HG02798 (cell line): ENCODE measurements at regions not wholly inside any gene's neighbourhood (a gene's known extent, or its start where the extent isn't known, plus 50 kb on each side); places are given as distances from the start of the nearest gene placed in this dataset.
"Not testable (repeated sequence)": the region's sequence is repeated elsewhere in the genome, so short reads cannot be mapped to it uniquely, and the experiment has no call there.

Experiments
- ATAC-seq: cut with Tn5 transposase; IDR thresholded peaks from one replicate; pipeline ENCODE4 v1.9.1; 2021; ENCODE audit warnings: mild to moderate bottlenecking; ENCODE audit not compliant: unreplicated experiment, poor library complexity

- ATAC-seq, result no peak
These were observed 507.6 kb downstream of the PCNX1 start for GRCh38 chr14:71414631-71415403.

DNA sequence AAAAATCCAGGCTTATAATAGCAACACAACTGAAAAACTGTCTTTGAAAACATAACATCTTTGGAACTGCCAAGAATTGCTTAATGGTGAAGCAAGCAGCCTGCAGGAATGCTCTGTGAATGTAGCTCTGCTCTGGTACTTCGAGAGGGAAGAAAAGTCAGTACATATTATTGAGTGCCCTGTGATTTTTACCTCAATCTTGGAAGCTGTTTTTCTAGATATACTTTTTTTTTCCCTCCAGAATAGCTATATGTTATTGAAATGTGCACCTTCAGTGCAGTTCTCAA lies 508.1 kb downstream of the PCNX1 start:
- no peak for ATAC-seq

DNA sequence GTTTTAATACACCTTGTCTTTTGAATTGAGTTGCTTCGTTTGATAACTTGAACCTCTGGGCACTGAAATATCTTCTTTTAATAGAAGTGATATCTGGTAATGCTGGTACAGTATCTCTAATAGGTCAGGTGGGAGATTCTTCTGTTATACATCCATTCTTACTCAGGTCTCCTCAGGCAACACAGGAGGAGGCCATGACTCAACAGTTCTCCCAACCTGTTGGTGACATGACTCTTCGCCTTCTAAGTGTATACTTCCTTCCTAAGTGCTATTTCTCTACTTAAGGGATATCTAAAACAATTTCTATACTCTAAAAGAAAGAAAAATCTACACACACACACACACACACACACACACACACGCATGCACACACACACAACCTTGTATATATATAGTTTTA lies 509.1 kb downstream of the PCNX1 start:
- ATAC-seq, result no peak

DNA sequence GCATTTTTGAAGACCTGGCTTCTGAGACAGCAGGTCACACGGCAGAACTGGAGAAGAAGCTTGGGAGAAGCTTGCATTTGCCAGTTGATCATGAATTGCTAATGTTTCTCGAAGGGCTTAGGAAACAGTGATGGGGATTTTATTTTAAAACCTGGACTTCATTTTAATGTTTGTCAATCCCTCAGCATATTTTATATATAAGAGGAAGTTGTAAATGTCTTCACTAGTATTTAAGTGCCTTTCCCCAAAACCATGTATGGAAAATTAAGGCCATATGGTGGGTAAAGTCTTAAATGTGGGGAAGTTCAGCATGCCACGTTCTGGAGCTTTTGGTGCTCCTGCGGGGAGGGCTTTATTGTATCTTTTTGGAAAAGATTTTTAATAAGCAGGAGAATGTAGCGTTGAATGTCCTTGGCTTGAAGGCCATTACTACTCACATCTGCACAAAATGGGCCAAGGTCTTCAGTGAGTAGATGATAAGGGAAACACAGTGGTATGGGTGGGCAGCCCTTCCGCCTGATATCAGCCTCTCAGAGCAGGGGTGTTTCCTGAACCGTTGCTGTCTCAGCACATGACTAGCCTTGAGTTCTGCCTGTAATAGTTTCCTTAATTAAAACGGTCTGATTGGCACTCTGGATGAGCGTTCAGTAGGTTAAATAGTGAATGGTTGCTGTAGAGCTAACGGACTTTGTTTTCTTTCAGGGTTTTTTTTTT lies 511.4 kb downstream of the PCNX1 start:
- no peak for ATAC-seq

DNA sequence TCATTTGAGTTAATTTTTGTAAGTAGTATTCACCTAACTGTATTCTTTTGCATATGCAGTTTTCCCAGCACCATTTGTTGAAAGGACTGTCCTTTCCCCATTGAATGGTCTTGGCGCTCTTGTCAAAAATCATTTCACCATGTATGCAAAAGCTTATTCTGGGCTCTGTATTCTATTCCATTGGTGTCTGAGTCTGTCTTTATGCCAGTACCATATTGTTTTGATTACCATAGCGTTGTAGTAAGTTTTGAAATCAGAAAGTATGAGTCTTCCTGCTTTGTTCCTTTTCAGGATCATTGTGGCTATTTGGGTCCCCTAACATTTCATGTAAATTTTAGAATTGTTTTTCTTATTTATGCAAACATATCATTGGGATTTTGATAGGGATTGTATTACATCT lies 508.7 kb upstream of the RGS6 start:
- ATAC-seq, result no peak

- ATAC-seq, result no peak
These were observed 507.3 kb upstream of the RGS6 start for GRCh38 chr14:71424941-71425340.

- no peak for ATAC-seq
These were observed 506.2 kb upstream of the RGS6 start for GRCh38 chr14:71426001-71426400.

DNA sequence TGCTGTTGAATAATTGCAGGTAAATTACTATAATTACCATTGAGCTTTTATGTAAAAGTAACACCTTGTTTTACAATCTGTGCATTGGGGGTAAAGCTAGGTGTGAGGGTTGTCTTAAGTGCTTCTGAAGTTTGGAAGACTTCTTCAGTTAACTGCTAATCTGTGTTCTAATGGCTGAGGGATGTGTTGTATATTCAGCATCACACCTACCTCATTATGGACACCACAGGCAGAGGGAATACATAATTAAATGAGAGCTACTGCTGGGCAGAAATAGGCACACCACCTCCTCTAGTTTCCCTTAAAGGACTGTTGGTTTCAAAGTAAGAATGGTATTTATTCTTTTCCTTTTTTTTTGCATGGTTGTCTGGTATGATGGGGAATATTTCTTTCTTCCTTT lies 502.3 kb upstream of the RGS6 start:
- ATAC-seq, result no peak

DNA sequence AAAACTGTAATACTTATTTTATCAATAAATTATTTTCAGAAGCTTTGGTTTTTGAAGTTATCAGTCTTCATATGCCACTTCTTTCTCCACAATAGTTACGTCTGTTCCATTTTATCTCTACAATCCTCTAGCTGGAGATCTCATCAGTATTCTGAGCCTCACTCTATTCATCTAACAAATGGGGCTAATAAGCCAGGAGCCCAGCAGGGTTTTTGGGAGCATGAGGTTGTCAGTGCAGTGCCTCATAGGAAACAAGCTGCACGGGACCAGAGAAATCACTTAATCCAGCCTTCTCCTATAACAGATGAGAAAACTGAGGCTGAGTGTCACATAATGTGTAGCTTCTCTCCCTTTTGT lies 501.9 kb upstream of the RGS6 start:
- no peak for ATAC-seq

GRCh38 chr14:71430678-71431376 lies 501.4 kb upstream of the RGS6 start:
- peak; percentile 60 for ATAC-seq

DNA sequence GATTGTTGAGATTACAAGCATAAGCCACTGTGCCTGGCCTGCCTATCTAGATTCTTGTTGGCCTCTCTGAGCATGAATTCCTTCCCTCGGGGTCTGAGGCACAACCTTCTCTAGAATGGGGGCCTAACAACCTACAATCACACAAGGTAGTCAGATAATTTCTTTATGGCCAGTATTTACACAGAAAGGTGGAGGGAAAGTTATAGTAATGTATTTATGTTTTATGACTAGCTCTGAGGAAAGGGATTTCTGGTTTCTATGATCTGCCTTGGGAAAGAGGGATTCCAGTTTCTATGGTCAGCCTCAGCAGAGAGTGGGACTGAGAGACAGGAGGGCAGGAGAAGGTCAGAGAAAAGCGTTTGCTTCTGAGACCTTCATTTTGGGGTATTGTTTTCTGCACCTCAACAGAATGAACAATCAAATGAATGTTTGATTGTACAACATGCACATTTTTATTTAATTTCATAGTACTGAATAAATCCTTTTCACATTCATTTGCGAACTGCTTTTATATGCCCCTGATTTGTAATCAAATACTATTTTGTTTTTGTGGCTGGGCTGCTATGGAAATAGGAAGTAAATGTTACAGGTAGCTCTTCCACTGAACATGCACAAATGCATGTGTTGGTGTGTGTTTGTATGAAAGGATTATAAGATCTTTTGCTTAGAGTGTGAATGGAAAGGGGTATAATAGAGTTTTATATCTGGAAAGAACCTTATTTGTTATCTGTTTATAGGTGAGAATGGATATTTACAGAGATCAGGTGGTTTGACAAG lies 499.7 kb upstream of the RGS6 start:
- ATAC-seq, result no peak

GRCh38 chr14:71433303-71433702 lies 498.9 kb upstream of the RGS6 start:
- no peak for ATAC-seq

DNA sequence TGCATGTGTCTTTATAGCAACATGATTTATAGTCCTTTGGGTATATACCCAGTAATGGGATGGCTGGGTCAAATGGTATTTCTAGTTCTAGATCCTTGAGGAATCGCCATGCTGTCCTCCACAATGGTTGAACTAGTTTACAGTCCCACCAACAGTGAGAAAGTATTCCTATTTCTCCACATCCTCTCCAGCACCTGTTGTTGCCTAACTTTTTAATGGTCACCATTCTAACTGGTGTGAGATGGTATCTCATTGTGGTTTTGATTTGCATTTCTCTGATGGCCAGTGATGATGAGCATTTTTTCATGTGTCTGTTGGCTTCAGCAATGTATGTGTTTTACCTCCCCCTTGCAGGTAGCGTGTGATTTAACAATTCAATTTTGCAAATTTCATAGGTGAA lies 496.6 kb upstream of the RGS6 start:
- not testable (repeated sequence) for ATAC-seq

DNA sequence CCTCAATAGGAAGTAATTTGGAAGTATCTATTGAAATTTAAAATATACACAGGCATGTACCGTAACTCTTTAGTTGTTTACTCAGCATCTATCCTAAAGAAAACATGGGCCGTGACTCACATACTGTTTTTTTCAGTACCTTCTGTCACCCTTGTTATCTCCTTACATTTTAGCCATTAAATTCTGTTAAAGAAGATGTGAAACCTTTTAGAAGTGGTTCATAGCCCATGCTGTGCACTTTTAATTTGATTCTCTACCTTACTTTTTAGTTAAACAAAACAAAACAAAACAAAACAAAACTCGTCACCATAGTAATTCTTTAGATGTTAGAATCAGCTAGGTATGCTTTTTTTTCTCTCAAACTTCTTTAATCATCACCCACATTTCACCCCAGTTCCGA lies 494.4 kb upstream of the RGS6 start:
- no peak for ATAC-seq

DNA sequence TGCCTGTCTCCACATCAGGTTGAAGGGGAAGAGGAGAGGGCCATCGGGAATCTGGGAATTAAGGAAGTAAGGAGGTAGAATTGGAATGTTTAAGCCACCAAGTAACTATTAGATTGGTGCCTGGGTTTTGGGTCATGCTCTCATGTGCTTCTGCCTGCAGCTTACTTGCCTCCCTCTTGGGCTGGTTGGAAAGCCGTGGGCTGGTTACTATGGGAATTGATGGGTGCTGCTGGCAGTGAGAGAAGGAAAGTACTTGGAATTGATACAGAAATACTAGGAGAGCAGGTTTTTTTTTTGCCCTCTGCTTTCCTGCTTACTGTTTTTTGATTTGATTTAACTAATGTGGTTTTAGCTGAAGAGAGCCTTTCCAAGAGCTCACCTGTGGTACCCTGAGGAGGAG lies 493.5 kb upstream of the RGS6 start:
- ATAC-seq, result no peak

- ATAC-seq, result no peak
These were observed 491.1 kb upstream of the RGS6 start for GRCh38 chr14:71441126-71441525.

DNA sequence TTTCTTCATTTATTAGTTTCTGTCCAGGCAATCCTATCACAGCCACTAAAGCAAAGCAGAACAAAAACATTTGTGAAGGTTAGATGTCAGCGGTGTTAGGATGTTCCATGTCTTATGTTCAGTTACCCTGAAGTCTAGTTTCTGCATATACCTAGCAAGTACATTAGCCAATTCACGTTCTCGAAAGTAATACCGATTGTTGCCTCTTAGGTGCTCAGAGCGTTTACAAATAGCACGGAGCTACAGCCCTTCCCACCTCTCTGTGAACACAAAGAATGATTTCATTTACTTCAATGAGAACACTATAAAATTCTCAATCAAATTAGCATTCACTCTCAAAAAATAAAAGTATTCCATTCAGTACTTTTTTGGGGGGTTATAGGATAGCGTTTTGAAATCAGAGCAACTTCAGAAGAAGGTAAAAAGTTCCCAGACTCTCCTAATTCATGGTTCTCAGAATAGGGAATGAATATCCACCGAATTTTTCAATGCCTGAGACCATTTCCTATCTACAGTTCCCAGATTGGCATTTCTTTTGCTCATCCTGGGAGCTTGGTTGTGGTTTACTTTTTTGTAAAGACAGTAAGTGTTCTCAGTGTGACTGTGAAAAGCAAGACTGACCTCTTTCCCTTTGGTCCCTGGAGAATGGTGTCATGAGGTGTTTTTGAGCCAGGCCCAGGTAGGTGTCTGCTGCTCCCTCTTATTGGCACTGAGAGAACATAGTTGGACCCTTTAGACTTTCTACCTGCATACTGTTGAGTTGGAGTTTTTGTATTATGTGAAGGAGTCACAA lies 488.0 kb upstream of the RGS6 start:
- no peak for ATAC-seq

DNA sequence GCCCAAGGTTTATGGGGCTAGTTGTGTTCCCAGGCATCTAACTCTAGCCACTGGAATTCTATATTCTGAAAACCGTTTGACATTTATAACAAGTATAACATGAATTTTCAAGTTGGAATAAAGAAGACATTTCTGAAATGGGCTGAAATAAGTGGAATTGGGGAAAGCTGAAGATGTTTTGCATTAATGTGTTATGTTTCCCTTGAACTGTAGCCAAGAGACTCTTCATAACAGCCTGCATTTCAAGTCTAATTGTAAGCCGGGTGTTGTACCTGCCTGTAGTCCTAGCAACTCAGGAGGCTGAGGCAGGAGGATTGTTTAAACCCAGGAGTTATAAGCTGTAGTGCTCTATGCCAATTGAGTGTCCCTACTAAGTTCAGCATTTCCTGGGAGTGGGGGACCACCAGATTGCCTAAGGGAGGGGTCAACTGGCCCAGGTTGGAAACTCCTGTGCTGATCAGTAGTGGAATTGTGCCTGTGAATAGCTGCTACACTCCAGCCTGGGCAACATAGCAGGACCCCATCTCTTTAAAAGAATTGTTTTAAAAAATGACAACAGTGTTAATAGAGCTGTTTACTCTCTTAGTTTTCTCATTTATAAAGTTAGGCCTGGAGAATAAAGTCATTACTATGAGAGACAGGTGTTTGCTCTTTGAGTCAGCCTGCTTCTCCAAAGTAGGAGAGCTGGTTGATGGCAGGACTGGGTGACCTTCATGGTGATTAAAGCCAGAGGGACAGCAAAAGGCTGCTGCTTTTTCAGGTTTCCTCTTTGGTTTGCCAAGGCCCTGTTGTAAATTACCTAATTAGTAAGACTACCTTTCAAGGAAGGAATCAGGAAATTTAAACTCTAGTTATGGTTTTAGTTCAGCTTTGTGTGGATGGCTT lies 483.6 kb upstream of the RGS6 start:
- ATAC-seq, result no peak

GRCh38 chr14:71449316-71450055 lies 482.7 kb upstream of the RGS6 start:
- no peak for ATAC-seq
